22Rv1 (cell line): ENCODE measurements at regions not wholly inside any gene's neighbourhood (a gene's known extent, or its start where the extent isn't known, plus 50 kb on each side); places are given as distances from the start of the nearest gene placed in this dataset.

Experiments
- ZFX ChIP-seq: fragments of 450-650 bp; IDR thresholded peaks from 2 replicates; pipeline ENCODE4 v1.6.1; 2017; ENCODE audit warnings: antibody characterized with exemption, borderline replicate concordance
- TF ChIP-seq, protein P1 (sequence below): fragments of 450-650 bp; IDR thresholded peaks from 2 replicates; pipeline ENCODE4 v1.5.1; 2017; ENCODE audit warnings: mild to moderate bottlenecking

DNA sequence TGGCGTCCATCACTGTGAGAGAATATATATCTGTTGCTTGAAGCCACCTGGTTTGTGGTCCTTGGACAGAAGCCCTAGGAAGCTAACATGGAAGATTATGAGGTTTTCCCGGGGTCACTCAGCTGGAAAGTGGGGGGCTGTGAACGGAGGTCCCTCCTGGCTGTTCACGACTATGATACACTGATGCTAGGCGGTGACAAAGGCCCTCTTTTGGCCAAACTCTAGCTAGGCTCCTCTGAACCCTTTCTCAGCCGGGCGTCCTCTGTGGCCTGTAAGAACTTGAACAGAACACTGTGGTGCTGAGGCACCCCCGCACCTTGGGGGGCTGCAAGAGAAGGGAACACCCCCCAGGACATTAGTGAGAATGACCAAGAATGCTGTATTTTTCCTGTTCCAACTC, 164.6 kb downstream of the TFCP2L1 start:
- TF ChIP-seq, protein P1, sequence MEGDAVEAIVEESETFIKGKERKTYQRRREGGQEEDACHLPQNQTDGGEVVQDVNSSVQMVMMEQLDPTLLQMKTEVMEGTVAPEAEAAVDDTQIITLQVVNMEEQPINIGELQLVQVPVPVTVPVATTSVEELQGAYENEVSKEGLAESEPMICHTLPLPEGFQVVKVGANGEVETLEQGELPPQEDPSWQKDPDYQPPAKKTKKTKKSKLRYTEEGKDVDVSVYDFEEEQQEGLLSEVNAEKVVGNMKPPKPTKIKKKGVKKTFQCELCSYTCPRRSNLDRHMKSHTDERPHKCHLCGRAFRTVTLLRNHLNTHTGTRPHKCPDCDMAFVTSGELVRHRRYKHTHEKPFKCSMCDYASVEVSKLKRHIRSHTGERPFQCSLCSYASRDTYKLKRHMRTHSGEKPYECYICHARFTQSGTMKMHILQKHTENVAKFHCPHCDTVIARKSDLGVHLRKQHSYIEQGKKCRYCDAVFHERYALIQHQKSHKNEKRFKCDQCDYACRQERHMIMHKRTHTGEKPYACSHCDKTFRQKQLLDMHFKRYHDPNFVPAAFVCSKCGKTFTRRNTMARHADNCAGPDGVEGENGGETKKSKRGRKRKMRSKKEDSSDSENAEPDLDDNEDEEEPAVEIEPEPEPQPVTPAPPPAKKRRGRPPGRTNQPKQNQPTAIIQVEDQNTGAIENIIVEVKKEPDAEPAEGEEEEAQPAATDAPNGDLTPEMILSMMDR, result no peak
- TF ChIP-seq ZFX, result no peak
